A673 (cell line): ENCODE measurements at regions not wholly inside any gene's neighbourhood (a gene's known extent, or its start where the extent isn't known, plus 50 kb on each side); places are given as distances from the start of the nearest gene placed in this dataset.

Experiments
- BruUV-seq: library from RNA; stranded (reverse); fragments of 400-500 nt; replicated peaks from 2 replicates; lab custom pipeline; 2021; lab: Mats Ljungman, UMichigan
- CTCF ChIA-PET: fragments of 300-600 bp; sonication (Branson Sonifier 250); formaldehyde crosslinking; loops from one replicate; lab custom pipeline; 2022; ENCODE audit warnings: antibody characterized with exemption; lab: Charles Lee
- POLR2A ChIA-PET: fragments of 300-600 bp; sonication (Branson Sonifier 250); formaldehyde crosslinking; loops from one replicate; lab custom pipeline; 2022; ENCODE audit warnings: antibody characterized with exemption; ENCODE audit not compliant: low non-redundant PET; lab: Charles Lee
- DNase-seq: peaks from one replicate; pipeline ENCODE4 v3.0.0-alpha.2; 2015; ENCODE audit warnings: low spot score
- H3K27ac ChIP-seq: fragments of 200-600 bp; sonication (generic); 2 replicates; pipeline ENCODE4 v1.5.1; 2016; ENCODE audit warnings: mixed run types, low read depth, mild to moderate bottlenecking, mixed read lengths, antibody characterized with exemption, low read length; ENCODE audit not compliant: poor library complexity, severe bottlenecking
- H3K27me3 ChIP-seq: fragments of 200-600 bp; sonication (generic); replicated peaks from 2 replicates; pipeline ENCODE4 v1.6.1; 2017; ENCODE audit warnings: mixed run types, low read depth, mild to moderate bottlenecking, mixed read lengths, antibody characterized with exemption, low read length; ENCODE audit not compliant: insufficient read depth, poor library complexity
- H3K36me3 ChIP-seq: fragments of 200-600 bp; sonication (generic); 2 replicates; pipeline ENCODE4 v1.6.1; 2016; ENCODE audit warnings: mixed run types, mild to moderate bottlenecking, mixed read lengths, antibody characterized with exemption, low read length; ENCODE audit not compliant: insufficient read depth, poor library complexity, severe bottlenecking
- H3K4me1 ChIP-seq: fragments of 200-600 bp; sonication (generic); 2 replicates; pipeline ENCODE4 v1.6.1; 2017; ENCODE audit warnings: mixed run types, mild to moderate bottlenecking, mixed read lengths, antibody characterized with exemption, low read length; ENCODE audit not compliant: insufficient read depth, poor library complexity, severe bottlenecking
- H3K4me3 ChIP-seq: fragments of 200-600 bp; sonication (generic); 2 replicates; pipeline ENCODE4 v1.5.1; 2016; ENCODE audit warnings: low read depth, mixed run types, mild to moderate bottlenecking, mixed read lengths, low read length; ENCODE audit not compliant: poor library complexity, severe bottlenecking
- H3K9me3 ChIP-seq: fragments of 200-600 bp; sonication (generic); 2 replicates; pipeline ENCODE4 v1.6.1; 2016; ENCODE audit warnings: mixed run types, low read depth, mild to moderate bottlenecking, mixed read lengths, antibody characterized with exemption, low read length; ENCODE audit not compliant: poor library complexity, severe bottlenecking
- EZH2 ChIP-seq: fragments of 200-600 bp; sonication (generic); IDR thresholded peaks from 2 replicates; pipeline ENCODE4 v1.6.1; 2017; ENCODE audit warnings: borderline replicate concordance, low read depth, mild to moderate bottlenecking, mixed read lengths, antibody characterized with exemption, low read length; ENCODE audit not compliant: poor library complexity, severe bottlenecking
- intact Hi-C: fragments of 100-400 bp; cut with micrococcal nuclease; formaldehyde crosslinking; loops from one replicate; pipeline ENCODE4 v1.10.0; 2022; ENCODE audit not compliant: unreplicated experiment
- TF ChIP-seq, protein P1 (sequence below): fragments of 300-800, 200-600 bp; sonication (generic); conservative IDR thresholded peaks from 2 replicates; pipeline ENCODE4 v1.5.1; 2017; ENCODE audit warnings: low read depth, mild to moderate bottlenecking, antibody characterized with exemption, low read length, moderate library complexity, mixed read lengths

DNA sequence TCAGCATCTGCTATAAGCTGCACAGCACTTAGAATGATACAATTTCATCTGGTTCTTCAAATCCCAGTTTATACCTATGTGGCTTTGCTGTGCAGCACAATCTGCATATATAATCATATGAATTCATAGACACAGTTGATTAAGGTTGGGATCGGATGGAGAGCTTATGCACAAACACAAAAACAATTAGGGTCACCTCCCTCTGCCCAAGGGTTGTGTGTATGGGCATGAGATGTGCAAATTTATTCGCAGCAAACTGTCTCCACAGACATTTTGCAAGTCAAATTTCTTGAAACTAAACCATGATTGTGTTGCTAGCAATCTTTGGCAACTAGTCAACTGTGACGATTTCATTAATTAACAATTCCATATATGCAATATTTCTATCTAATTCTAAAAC lies 955.7 kb downstream of the SORCS3 start:
- H3K27me3 ChIP-seq, result no peaks in the 10 kb centered on the region
- BruUV-seq, result no TSS peak
- no peak for DNase-seq
- intact Hi-C loops, result no loop called here
- H3K4me3 ChIP-seq, result no peak overlapping the region
- no peak for TF ChIP-seq EZH2
- TF ChIP-seq, protein P1, sequence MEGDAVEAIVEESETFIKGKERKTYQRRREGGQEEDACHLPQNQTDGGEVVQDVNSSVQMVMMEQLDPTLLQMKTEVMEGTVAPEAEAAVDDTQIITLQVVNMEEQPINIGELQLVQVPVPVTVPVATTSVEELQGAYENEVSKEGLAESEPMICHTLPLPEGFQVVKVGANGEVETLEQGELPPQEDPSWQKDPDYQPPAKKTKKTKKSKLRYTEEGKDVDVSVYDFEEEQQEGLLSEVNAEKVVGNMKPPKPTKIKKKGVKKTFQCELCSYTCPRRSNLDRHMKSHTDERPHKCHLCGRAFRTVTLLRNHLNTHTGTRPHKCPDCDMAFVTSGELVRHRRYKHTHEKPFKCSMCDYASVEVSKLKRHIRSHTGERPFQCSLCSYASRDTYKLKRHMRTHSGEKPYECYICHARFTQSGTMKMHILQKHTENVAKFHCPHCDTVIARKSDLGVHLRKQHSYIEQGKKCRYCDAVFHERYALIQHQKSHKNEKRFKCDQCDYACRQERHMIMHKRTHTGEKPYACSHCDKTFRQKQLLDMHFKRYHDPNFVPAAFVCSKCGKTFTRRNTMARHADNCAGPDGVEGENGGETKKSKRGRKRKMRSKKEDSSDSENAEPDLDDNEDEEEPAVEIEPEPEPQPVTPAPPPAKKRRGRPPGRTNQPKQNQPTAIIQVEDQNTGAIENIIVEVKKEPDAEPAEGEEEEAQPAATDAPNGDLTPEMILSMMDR, result no peak
- H3K4me1 ChIP-seq, result peaks cover 16% of the 10 kb centered on the region
- CTCF ChIA-PET, result no interaction called here
- no peaks in the 10 kb centered on the region for H3K36me3 ChIP-seq
- H3K9me3 ChIP-seq, result no peaks in the 10 kb centered on the region
- POLR2A ChIA-PET, result no interaction called here
- no peak overlapping the region for H3K27ac ChIP-seq

DNA sequence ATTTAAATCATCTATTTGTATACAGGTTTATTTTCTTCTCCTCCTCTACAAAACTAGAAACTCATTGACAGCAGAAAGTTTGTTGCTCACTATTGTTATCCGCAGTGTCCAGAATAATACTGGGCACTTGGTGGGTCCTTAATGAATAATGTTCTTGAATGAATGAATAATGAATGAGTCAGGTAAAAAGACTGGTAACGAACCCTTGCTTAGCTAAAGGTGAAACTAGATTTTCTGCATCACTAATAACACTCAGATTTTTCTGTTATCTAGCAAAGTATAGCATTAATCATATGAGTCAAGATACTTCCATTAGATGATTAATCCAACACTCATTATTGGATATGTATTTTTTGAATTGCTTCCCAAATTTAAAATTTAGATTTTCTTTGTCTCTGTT lies 953.2 kb downstream of the SORCS3 start:
- Histone ChIP-seq H3K27me3 (no peaks in the 10 kb centered on the region), H3K36me3 (no peaks in the 10 kb centered on the region), H3K4me3 (no peak overlapping the region), H3K4me1 (peaks cover 21% of the 10 kb centered on the region), H3K9me3 (no peaks in the 10 kb centered on the region), H3K27ac (no peak overlapping the region)
- POLR2A ChIA-PET, result no interaction called here
- no peak for DNase-seq
- CTCF ChIA-PET, result no interaction called here
- no TSS peak for BruUV-seq
- TF ChIP-seq EZH2, result no peak
- TF ChIP-seq, protein P1, result no peak
- intact Hi-C loops, result no loop called here

- Histone ChIP-seq H3K36me3 (no peaks in the 10 kb centered on the region), H3K27ac (peak overlapping the region; percentile 41), H3K9me3 (no peaks in the 10 kb centered on the region), H3K4me3 (no peak overlapping the region), H3K4me1 (peaks cover 21% of the 10 kb centered on the region), H3K27me3 (no peaks in the 10 kb centered on the region)
- TF ChIP-seq, protein P1, result no peak
- no peak for TF ChIP-seq EZH2
- no TSS peak for BruUV-seq
- intact Hi-C loops, result no loop called here
- peak; percentile 75 for DNase-seq
- ChIA-PET POLR2A (no interaction called here), CTCF (no interaction called here)
These were observed 951.4 kb downstream of the SORCS3 start for GRCh38 chr10:105592468-105592867.
